ENCODE measurements at regions not wholly inside any gene's neighbourhood (a gene's known extent, or its start where the extent isn't known, plus 50 kb on each side); places are given as distances from the start of the nearest gene placed in this dataset.
"Not testable (repeated sequence)": the region's sequence is repeated elsewhere in the genome, so short reads cannot be mapped to it uniquely, and the experiment has no call there.

- not testable (repeated sequence) for TF ChIP-seq CTCF (conservative IDR thresholded peaks at IDR 0.05; ENCODE audit: low read depth, low read length); EZH2 (IDR thresholded peaks at IDR 0.05; ENCODE audit: borderline replicate concordance, low read depth, low read length, poor library complexity, severe bottlenecking)
Measured at GRCh38 chr5:42980391-42980790, 59.7 kb downstream of the ANXA2R start.
